ENCODE measurements at regions not wholly inside any gene's neighbourhood (a gene's known extent, or its start where the extent isn't known, plus 50 kb on each side); places are given as distances from the start of the nearest gene placed in this dataset.

GRCh38 chr1:163535401-163535800 is 213.6 kb downstream of the NUF2 start:
- DNase-seq (ENCODE audit: low spot score) (no peak), ATAC-seq (no peak)
- Mint-ChIP-seq H3K36me3 (no peaks in the 10 kb centered on the region), H3K27me3 (ENCODE audit: low read depth) (peaks cover 12% of the 10 kb centered on the region), H3K4me3 (no peak overlapping the region), H3K9me3 (no peaks in the 10 kb centered on the region), H3K27ac (no peak overlapping the region), H3K4me1 (peaks cover 41% of the 10 kb centered on the region)
- ChIA-PET CTCF (interaction anchor here (1.0 to 1.5 kb wide), 4 partner anchors 22 to 705 kb away, joined by 3 to 4 read pairs (median 4); no protein-coding TSS in a partner anchor), POLR2A (no interaction called here)
- no peak for TF ChIP-seq NR2C2 (CRISPR knock-in tag; IDR thresholded peaks at IDR 0.05)
- TF ChIP-seq ZNF671 (CRISPR knock-in tag; IDR thresholded peaks at IDR 0.05): no peak
- no peak for TF ChIP-seq RELA (CRISPR knock-in tag; IDR thresholded peaks at IDR 0.05; ENCODE audit: borderline replicate concordance)
- no peak for TF ChIP-seq FOXP4 (CRISPR knock-in tag; IDR thresholded peaks at IDR 0.05)
- no peak for TF ChIP-seq TEAD4 (CRISPR knock-in tag; IDR thresholded peaks at IDR 0.05)
- no peak for TF ChIP-seq PREB (CRISPR knock-in tag; IDR thresholded peaks at IDR 0.05; ENCODE audit: borderline replicate concordance)

GRCh38 chr1:163535807-163536206 is 214.1 kb downstream of the NUF2 start:
- ChIA-PET POLR2A (no interaction called here), CTCF (interaction anchor here (0.6 to 1.5 kb wide), 5 partner anchors 22 to 1023 kb away, joined by 3 to 4 read pairs (median 3); partner anchors contain the start of gene PBX1)
- Mint-ChIP-seq H3K4me3 (no peak overlapping the region), H3K27me3 (ENCODE audit: low read depth) (peaks cover 8% of the 10 kb centered on the region), H3K9me3 (no peaks in the 10 kb centered on the region), H3K36me3 (no peaks in the 10 kb centered on the region), H3K4me1 (peaks cover 43% of the 10 kb centered on the region), H3K27ac (no peak overlapping the region)
- DNase-seq (ENCODE audit: low spot score): no peak
- ATAC-seq: peak; percentile 63
- TF ChIP-seq AFF4 (CRISPR knock-in tag; IDR thresholded peaks at IDR 0.05; ENCODE audit: borderline replicate concordance) (no peak), GABPB1 (CRISPR knock-in tag; IDR thresholded peaks at IDR 0.05) (no peak), ZBTB43 (CRISPR knock-in tag; IDR thresholded peaks at IDR 0.05) (no peak), NR3C1 (CRISPR knock-in tag; conservative IDR thresholded peaks at IDR 0.05; ENCODE audit: low read depth) (no peak), CREM (CRISPR knock-in tag; IDR thresholded peaks at IDR 0.05) (no peak), PRDM15 (CRISPR knock-in tag; IDR thresholded peaks at IDR 0.05) (no peak), RORB (CRISPR knock-in tag; IDR thresholded peaks at IDR 0.05) (no peak), ZNF423 (CRISPR knock-in tag; IDR thresholded peaks at IDR 0.05) (no peak), PRRX2 (CRISPR knock-in tag; IDR thresholded peaks at IDR 0.05) (no peak), MXD4 (CRISPR knock-in tag; IDR thresholded peaks at IDR 0.05; ENCODE audit: borderline replicate concordance) (no peak), ATF1 (CRISPR knock-in tag; IDR thresholded peaks at IDR 0.05) (no peak), CBFB (CRISPR knock-in tag; IDR thresholded peaks at IDR 0.05; ENCODE audit: low read depth) (no peak), ZNF317 (CRISPR knock-in tag; IDR thresholded peaks at IDR 0.05; ENCODE audit: borderline replicate concordance, low read depth) (no peak), TEAD4 (CRISPR knock-in tag; IDR thresholded peaks at IDR 0.05) (no peak), ZNF416 (CRISPR knock-in tag; IDR thresholded peaks at IDR 0.05) (no peak), E2F4 (CRISPR knock-in tag; IDR thresholded peaks at IDR 0.05; ENCODE audit: borderline replicate concordance, low read depth) (no peak), HMGA2 (CRISPR knock-in tag; IDR thresholded peaks at IDR 0.05) (no peak)

All from WTC11 (cell line).